A549 (cell line): ENCODE measurements at regions not wholly inside any gene's neighbourhood (a gene's known extent, or its start where the extent isn't known, plus 50 kb on each side); places are given as distances from the start of the nearest gene placed in this dataset.

Source experiments
- ATAC-seq, 2 experiments: fragments of 200-7000 bp in 1 of 2; fragments of >200 bp in 1 of 2; cut with Nextera tagmentation in 1 of 2; cut with Tn5 transposase in 1 of 2; 3 replicates each; pipeline versions ENCODE4 v1.8.0 to v1.9.1; 2018 to 2020; ENCODE audit warnings: mild to moderate bottlenecking in 1 of 2, moderate library complexity in 1 of 2
- CTCF ChIA-PET: fragments of 300-600 bp; sonication (Branson Sonifier 250); formaldehyde crosslinking; extraction: SDS; loops from one replicate; lab custom pipeline; 2021; ENCODE audit warnings: antibody characterized with exemption, inconsistent platforms; lab: Yijun Ruan, JAX
- POLR2A ChIA-PET: fragments of 350-600 bp; formaldehyde crosslinking; extraction: SDS; loops from one replicate; lab custom pipeline; 2021; ENCODE audit warnings: antibody characterized with exemption, inconsistent platforms; lab: Yijun Ruan, JAX
- DNase-seq, 2 experiments: peaks; one replicate each; pipeline versions ENCODE4 v3.0.0 to v3.0.0-alpha.2; 2011 to 2016; ENCODE audit warnings: low read depth in 1 of 2, low spot score in 1 of 2
- FAIRE-seq: peaks from 2 replicates; lab custom pipeline; 2011; peaks lifted over from hg19 to GRCh38; lab: Jason Lieb, UNC
- H3K27ac ChIP-seq, 2 experiments: fragments of >200 bp; sonication (Bioruptor Twin); formaldehyde crosslinking; 3 replicates each; pipeline ENCODE4 v1.5.1; 2016 to 2017
- H3K4me1 ChIP-seq: fragments of >200 bp; sonication (Bioruptor Twin); formaldehyde crosslinking; 3 replicates; pipeline ENCODE4 v1.6.1; 2016
- H3K4me2 ChIP-seq: fragments of >200 bp; sonication (Bioruptor Twin); formaldehyde crosslinking; 3 replicates; pipeline ENCODE4 v1.6.1; 2016
- H3K4me3 ChIP-seq: fragments of >200 bp; sonication (Bioruptor Twin); formaldehyde crosslinking; 3 replicates; pipeline ENCODE4 v1.5.1; 2016
- H3K9me3 ChIP-seq: fragments of >200 bp; sonication (Bioruptor Twin); formaldehyde crosslinking; 3 replicates; pipeline ENCODE4 v1.6.1; 2016
- EHF ChIP-seq: fragments of 250-450 bp; sonication (Bioruptor Pico); IDR thresholded peaks from 2 replicates; pipeline ENCODE4 v1.5.0; 2020; ENCODE audit warnings: mild to moderate bottlenecking
- FOSB ChIP-seq: fragments of 250-450 bp; sonication (Bioruptor Pico); IDR thresholded peaks from 2 replicates; pipeline ENCODE4 v1.5.0; 2020; ENCODE audit warnings: mild to moderate bottlenecking, moderate library complexity
- FOXS1 ChIP-seq: fragments of 250-450 bp; sonication (Bioruptor Pico); IDR thresholded peaks from 2 replicates; pipeline ENCODE4 v1.5.0; 2020; ENCODE audit warnings: mild to moderate bottlenecking, moderate library complexity
- HDAC2 ChIP-seq: fragments of 200-600 bp; sonication (generic); IDR thresholded peaks from 2 replicates; pipeline ENCODE4 v1.6.1; 2016
- HOXA7 ChIP-seq: fragments of 250-450 bp; sonication (Bioruptor Pico); IDR thresholded peaks from 2 replicates; pipeline ENCODE4 v1.5.0; 2020; ENCODE audit warnings: mild to moderate bottlenecking, moderate library complexity
- KDM1A ChIP-seq: fragments of 200-600 bp; sonication (generic); IDR thresholded peaks from 2 replicates; pipeline ENCODE4 v1.6.1; 2016; ENCODE audit warnings: low read depth, mild to moderate bottlenecking
- MYC ChIP-seq: IDR thresholded peaks from 2 replicates; pipeline ENCODE4 v1.6.1; 2012; ENCODE audit warnings: mild to moderate bottlenecking, inconsistent platforms, low read length, improper control_type of control experiment, borderline replicate concordance
- PBX3 ChIP-seq: IDR thresholded peaks from 2 replicates; pipeline ENCODE4 v1.6.1; 2012
- RCOR1 ChIP-seq: fragments of 150-350 bp; IDR thresholded peaks from 2 replicates; pipeline ENCODE4 v1.6.1; 2014; ENCODE audit warnings: antibody characterized with exemption, low read length, low read depth
- REST ChIP-seq: fragments of 200-600 bp; sonication (generic); IDR thresholded peaks from 2 replicates; pipeline ENCODE4 v1.6.1; 2016; ENCODE audit warnings: antibody characterized with exemption, mild to moderate bottlenecking, moderate library complexity
- RFX5 ChIP-seq: fragments of 450-650 bp; IDR thresholded peaks from 2 replicates; pipeline ENCODE4 v1.7.1; 2014; ENCODE audit warnings: antibody characterized with exemption, mild to moderate bottlenecking, moderate library complexity
- SMC3 ChIP-seq: fragments of >200 bp; sonication (Bioruptor Twin); formaldehyde crosslinking; IDR thresholded peaks from 3 replicates; pipeline ENCODE4 v1.6.1; 2018; ENCODE audit warnings: inconsistent platforms
- WGBS: methylation state at CpG from one replicate; pipeline ENCODE4 v1.1.6; 2017; ENCODE audit errors: missing lambda C conversion rate; 5-methylcytosine and 5-hydroxymethylcytosine counted together
- TF ChIP-seq, protein P1 (sequence below): fragments of >200 bp; sonication (Bioruptor Twin); formaldehyde crosslinking; IDR thresholded peaks from 3 replicates; pipeline ENCODE4 v1.6.1; 2016

- Histone ChIP-seq H3K4me2 (no peak overlapping the region), H3K4me3 (no peak overlapping the region), H3K9me3 (no peaks in the 10 kb centered on the region), H3K27ac (no peak overlapping the region), H3K4me1 (no peaks in the 10 kb centered on the region)
- 6% methylated on average over 1 of the region's 1 CpG for WGBS
- FAIRE-seq = no peak
- ChIA-PET POLR2A (no interaction called here), CTCF (no interaction called here)
- no peak for ATAC-seq
- DNase-seq = no peak
- TF ChIP-seq RCOR1 (no peak), MYC (no peak)
These were observed 232.1 kb upstream of the ZWINT start for GRCh38 chr10:56593120-56593519.

GRCh38 chr10:56586461-56586891, 225.4 kb upstream of the ZWINT start:
- H3K9me3 ChIP-seq = no peaks in the 10 kb centered on the region
- no peak overlapping the region for H3K4me3 ChIP-seq
- no peaks in the 10 kb centered on the region for H3K4me1 ChIP-seq
- no peak overlapping the region for H3K27ac ChIP-seq
- 45% methylated on average over 12 of the region's 12 CpGs for WGBS
- H3K4me2 ChIP-seq = no peak overlapping the region
- FAIRE-seq = no peak
- ChIA-PET CTCF (no interaction called here), POLR2A (no interaction called here)
- TF ChIP-seq REST (no peak), HOXA7 (no peak), SMC3 (no peak), MYC (no peak), PBX3 (no peak), FOSB (CRISPR knock-in tag) (no peak), FOXS1 (CRISPR knock-in tag) (no peak)
- TF ChIP-seq, protein P1, sequence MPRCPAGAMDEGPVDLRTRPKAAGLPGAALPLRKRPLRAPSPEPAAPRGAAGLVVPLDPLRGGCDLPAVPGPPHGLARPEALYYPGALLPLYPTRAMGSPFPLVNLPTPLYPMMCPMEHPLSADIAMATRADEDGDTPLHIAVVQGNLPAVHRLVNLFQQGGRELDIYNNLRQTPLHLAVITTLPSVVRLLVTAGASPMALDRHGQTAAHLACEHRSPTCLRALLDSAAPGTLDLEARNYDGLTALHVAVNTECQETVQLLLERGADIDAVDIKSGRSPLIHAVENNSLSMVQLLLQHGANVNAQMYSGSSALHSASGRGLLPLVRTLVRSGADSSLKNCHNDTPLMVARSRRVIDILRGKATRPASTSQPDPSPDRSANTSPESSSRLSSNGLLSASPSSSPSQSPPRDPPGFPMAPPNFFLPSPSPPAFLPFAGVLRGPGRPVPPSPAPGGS = no peak
- no peak for ATAC-seq
- no peak for DNase-seq

GRCh38 chr10:56585447-56586171, 224.6 kb upstream of the ZWINT start:
- no peak for TF ChIP-seq PBX3
- TF ChIP-seq KDM1A = no peak
- no peak for TF ChIP-seq RFX5
- TF ChIP-seq EHF (CRISPR knock-in tag) = no peak
- no peak for TF ChIP-seq HDAC2
- TF ChIP-seq HOXA7 = no peak
- no peak overlapping the region for H3K4me2 ChIP-seq
- no peaks in the 10 kb centered on the region for H3K4me1 ChIP-seq
- DNase-seq (no peak), FAIRE-seq (no peak), ATAC-seq (no peak)
- no peak overlapping the region for H3K4me3 ChIP-seq
- no peaks in the 10 kb centered on the region for H3K9me3 ChIP-seq
- CTCF ChIA-PET = interaction anchor here (1.2 kb wide), 1 partner anchor 12 kb away, joined by 4 read pairs; no protein-coding TSS in a partner anchor
- no peak overlapping the region for H3K27ac ChIP-seq
- 14% methylated on average over 4 of the region's 4 CpGs for WGBS
- POLR2A ChIA-PET = no interaction called here
